DND-41 (cell line): ENCODE measurements at regions not wholly inside any gene's neighbourhood (a gene's known extent, or its start where the extent isn't known, plus 50 kb on each side); places are given as distances from the start of the nearest gene placed in this dataset.

Source experiments
- EZH2 ChIP-seq: IDR thresholded peaks from 3 replicates; pipeline ENCODE4 v1.6.1; 2012; ENCODE audit warnings: borderline replicate concordance, low read depth, mild to moderate bottlenecking, moderate library complexity, low read length, inconsistent platforms; ENCODE audit not compliant: severe bottlenecking
- TF ChIP-seq, protein P1 (sequence below): IDR thresholded peaks from 2 replicates; pipeline ENCODE4 v1.5.1; 2012; ENCODE audit warnings: borderline replicate concordance, low read length, moderate library complexity, mild to moderate bottlenecking; ENCODE audit not compliant: poor library complexity, severe bottlenecking; ENCODE audit errors: extremely low read depth

DNA sequence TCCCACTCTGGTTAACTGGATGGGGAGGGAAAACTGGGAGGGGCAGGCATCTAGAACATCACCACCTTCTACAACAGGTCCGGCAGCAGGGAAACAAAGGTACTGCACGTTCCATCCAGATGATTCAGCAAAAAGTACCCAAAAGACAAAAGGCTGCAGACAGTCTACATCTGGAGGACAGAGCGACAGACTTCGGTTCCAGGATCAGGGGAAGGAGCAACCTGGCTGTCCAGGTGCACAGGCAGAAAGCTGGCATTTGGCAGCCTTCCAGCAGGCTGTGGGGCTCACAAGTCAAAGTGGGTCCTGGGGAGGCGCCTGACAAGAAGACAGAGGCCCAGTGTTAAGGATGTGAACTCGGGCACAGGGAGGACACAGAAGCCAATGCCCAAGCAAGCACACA lies 202.9 kb downstream of the SUCLA2 start:
- no peak for TF ChIP-seq EZH2
- TF ChIP-seq, protein P1, sequence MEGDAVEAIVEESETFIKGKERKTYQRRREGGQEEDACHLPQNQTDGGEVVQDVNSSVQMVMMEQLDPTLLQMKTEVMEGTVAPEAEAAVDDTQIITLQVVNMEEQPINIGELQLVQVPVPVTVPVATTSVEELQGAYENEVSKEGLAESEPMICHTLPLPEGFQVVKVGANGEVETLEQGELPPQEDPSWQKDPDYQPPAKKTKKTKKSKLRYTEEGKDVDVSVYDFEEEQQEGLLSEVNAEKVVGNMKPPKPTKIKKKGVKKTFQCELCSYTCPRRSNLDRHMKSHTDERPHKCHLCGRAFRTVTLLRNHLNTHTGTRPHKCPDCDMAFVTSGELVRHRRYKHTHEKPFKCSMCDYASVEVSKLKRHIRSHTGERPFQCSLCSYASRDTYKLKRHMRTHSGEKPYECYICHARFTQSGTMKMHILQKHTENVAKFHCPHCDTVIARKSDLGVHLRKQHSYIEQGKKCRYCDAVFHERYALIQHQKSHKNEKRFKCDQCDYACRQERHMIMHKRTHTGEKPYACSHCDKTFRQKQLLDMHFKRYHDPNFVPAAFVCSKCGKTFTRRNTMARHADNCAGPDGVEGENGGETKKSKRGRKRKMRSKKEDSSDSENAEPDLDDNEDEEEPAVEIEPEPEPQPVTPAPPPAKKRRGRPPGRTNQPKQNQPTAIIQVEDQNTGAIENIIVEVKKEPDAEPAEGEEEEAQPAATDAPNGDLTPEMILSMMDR: no peak
